ENCODE measurements at regions not wholly inside any gene's neighbourhood (a gene's known extent, or its start where the extent isn't known, plus 50 kb on each side); places are given as distances from the start of the nearest gene placed in this dataset.

DNA sequence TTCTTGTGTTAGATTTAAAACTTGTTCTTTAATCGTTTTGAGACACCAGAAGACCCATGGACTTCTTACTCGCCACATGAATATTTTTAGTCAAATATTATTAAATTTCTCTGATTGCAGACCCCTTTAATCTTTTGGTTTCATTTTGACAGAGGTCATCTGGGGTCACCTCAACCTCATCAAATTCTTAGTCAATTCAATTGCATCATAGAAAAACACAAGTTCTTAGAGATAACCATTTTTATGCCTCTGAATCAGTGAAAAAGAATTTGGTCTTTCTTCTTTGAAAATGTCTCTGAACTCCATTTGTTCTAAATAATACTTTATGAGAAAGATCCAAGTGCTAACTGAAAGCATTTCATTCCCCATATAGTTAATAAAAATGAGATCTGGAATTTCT, 55.2 kb upstream of the CBLN4 start:
- Mint-ChIP-seq H3K9me3 (peaks cover 1 to 15% (median 2%) of the 10 kb centered on the region in 3 donors), H3K27me3 (no peaks in the 10 kb centered on the region), H3K27ac (no peak overlapping the region)

DNA sequence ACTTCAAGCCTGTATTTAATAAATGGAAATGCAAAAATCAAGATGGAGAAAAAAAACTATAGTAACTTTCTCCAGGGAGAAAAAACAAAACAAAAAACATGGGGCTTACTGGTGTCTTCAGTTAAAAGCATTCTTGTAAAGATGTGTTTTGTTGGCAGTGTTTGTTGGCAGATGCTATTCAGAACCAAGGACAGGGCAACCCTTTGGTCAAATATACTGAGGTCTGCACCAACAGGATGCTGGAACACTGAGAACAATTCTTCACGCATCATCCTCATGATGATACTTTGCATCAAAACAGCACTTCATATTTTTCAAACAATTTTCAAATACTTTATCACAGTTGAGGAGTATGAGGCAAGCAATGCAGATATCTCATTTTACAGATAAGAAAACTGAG, 63.7 kb upstream of the CBLN4 start:
- Mint-ChIP-seq H3K9me3 (peaks cover 3 to 16% (median 10%) of the 10 kb centered on the region in 3 donors), H3K27me3 (no peaks in the 10 kb centered on the region), H3K36me3 (no peaks in the 10 kb centered on the region), H3K4me1 (no peaks in the 10 kb centered on the region), H3K27ac (no peak overlapping the region), H3K4me3 (no peak overlapping the region)

More for the DNA sequence above, 55.2 kb upstream of the CBLN4 start:
- H3K4me1 Mint-ChIP-seq = no peaks in the 10 kb centered on the region
- H3K36me3 Mint-ChIP-seq = no peaks in the 10 kb centered on the region
- H3K4me3 Mint-ChIP-seq = no peak overlapping the region

DNA sequence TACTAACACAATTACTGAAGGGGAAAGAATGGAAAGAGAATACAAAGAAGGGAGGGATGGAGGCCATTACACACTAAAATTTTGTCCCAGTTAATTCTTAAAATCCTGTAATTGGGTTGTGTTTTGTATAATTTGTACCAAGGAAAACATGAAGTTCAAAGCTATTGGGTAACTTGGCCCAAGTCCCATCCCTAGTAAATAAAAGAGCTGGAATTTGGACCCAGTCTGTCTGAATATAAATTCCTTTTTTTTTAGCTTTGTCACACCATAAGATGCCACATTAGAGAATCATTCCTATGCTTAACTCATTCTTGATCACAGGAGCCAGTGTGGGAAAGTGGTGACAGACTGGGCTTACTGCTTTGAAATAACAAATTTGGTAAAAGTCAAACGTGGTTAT, 66.8 kb upstream of the CBLN4 start:
- Mint-ChIP-seq H3K27me3 (no peaks in the 10 kb centered on the region), H3K9me3 (peaks cover 10 to 23% (median 14%) of the 10 kb centered on the region in 3 donors), H3K36me3 (no peaks in the 10 kb centered on the region), H3K4me3 (no peak overlapping the region), H3K27ac (no peak overlapping the region), H3K4me1 (no peaks in the 10 kb centered on the region)

DNA sequence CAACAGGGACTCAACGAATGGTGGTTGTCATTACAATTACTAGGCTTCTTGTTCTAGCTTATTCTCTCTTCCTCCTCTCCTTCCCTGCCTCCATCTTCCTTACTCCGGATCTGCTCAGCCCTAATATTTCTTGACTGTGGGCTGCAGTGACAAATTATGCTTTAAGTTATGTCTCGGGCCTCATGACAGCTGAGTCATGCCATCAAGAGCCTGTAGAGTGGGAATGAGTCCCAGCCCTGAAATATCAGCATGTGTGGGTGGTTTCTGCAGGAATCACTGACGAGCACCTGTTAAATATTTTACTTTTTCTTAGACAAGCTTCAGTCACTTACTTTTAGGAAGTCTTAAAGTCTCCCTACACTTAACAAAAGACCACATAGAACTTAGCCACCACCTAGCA, 83.1 kb upstream of the CBLN4 start:
- Mint-ChIP-seq H3K27me3 (no peaks in the 10 kb centered on the region), H3K4me1 (no peaks in the 10 kb centered on the region), H3K9me3 (peaks cover 2 to 7% (median 7%) of the 10 kb centered on the region in 3 donors), H3K4me3 (no peak overlapping the region), H3K36me3 (no peaks in the 10 kb centered on the region), H3K27ac (no peak overlapping the region)

DNA sequence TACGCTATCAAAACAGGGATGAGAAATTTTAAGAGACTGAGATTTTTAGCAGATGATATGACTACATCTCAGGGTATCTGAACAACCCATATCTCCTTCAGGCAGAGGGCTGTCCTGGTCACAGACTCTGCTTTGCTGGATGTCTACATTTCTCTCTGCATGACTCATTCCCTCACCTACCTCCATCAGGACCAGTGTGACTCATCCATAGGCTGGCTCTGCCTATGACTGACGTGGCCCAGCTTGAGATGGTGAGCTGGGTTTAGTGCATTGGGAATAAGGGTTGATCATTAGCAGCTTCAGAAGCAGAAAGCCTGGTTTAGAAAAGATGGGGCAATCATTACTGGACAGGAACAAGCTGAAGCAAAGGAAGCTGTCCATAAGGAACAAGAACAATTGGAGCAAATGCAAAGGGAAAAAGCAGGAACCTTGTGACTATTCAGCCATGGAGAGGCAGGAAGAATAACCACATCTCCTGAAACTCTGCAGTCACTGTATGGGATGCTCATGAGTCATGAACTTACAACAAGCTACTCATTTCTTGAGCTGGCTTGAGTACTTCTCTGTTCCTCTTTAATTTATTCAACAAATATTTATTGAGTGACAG, 86.4 kb upstream of the CBLN4 start:
- Mint-ChIP-seq H3K27ac (no peak overlapping the region), H3K4me3 (no peak overlapping the region), H3K9me3 (peaks cover 9 to 18% (median 12%) of the 10 kb centered on the region in 3 donors), H3K4me1 (no peaks in the 10 kb centered on the region), H3K36me3 (peaks cover 4% of the 10 kb centered on the region), H3K27me3 (no peaks in the 10 kb centered on the region)

DNA sequence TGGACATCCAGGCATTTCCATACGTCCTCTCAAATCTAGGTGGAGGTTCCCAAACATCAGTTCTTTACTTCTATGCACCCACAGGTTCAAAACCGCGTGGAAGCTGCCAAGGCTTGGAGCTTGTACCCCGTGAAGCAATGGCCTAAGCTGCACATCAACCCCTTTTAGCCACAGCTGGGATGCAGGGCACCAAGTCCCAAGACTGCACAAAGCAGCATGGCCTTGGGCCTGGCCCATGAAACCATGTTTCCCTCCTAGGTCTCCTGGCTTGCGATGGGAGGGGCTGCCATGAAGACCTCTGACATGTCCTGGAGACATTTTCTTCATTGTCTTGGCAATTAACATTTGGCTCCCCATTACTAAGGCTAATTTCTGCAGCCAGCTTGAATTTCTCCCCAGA, 88.9 kb upstream of the CBLN4 start:
- H3K36me3 Mint-ChIP-seq = peaks cover 4% of the 10 kb centered on the region
- no peaks in the 10 kb centered on the region for H3K27me3 Mint-ChIP-seq
- no peak overlapping the region for H3K4me3 Mint-ChIP-seq
- H3K27ac Mint-ChIP-seq = no peak overlapping the region
- no peaks in the 10 kb centered on the region for H3K4me1 Mint-ChIP-seq
- H3K9me3 Mint-ChIP-seq = peaks cover 9 to 18% (median 14%) of the 10 kb centered on the region in 3 donors

DNA sequence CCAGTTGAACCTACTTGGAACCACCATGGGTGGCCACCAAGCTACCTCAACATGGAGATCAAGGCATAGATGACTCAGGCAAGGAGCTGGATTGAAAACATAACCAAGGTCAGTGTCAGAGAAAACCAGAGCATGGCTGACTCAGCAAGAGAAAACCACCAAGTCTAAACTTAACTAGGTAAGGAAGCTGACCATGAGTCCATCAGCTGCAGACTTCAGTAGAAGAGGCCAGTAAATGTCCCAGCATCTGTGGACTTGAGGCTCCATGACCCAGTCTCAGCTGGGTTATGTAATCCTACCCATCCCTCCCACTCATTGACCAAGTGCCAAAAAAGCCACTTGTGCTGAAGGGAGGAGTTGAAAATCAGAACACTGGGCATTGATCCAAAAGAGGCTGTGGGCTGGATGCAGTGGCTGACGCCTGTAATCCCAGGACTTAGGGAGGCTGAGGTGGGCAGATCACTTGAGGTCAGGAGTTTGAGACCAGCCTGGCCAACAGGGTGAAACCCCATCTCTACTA, 93.7 kb upstream of the CBLN4 start:
- H3K27me3 Mint-ChIP-seq = no peaks in the 10 kb centered on the region
- H3K4me1 Mint-ChIP-seq = no peaks in the 10 kb centered on the region
- H3K27ac Mint-ChIP-seq = no peak overlapping the region
- H3K4me3 Mint-ChIP-seq = no peak overlapping the region
- peaks cover 4% of the 10 kb centered on the region for H3K36me3 Mint-ChIP-seq
- H3K9me3 Mint-ChIP-seq = peaks cover 6 to 9% (median 9%) of the 10 kb centered on the region in 3 donors

DNA sequence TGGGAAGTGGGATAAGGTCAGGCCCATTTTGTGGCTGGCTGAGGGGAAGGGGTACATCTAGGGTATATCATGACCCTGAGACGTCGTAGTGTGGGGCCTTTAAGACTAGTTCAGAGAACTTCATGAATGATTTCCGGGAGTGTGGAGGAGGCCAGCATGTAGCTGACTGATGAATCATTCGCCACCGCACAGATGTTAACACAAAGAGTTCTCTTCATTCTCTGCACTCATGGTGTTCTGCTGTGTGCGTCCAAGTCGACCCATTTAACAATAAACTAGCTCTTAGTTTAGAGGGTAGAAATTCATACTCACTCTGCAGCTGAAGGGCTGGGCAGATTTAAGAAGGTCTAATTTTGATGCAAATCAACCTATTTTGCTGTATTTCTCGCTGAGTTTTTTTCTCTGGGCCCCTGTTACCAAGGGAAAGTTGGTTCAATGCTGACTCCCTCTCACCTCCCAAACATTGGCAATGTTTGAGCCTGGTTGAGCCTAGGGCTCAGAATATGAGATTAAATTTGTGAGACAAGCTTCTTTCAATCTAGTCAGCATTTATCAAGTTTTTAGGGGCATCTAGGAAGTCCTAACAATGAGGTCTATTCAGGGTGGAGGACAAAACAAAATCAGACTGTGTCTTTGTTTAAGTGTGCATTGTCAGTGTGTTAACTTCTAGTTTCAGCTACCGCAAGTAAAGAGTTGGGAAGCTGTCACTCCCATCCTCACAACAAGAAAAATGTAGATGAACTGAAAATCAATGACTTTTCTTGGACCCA, 106.8 kb upstream of the CBLN4 start:
- H3K27ac Mint-ChIP-seq = no peak overlapping the region
- no peak overlapping the region for H3K4me3 Mint-ChIP-seq
- H3K27me3 Mint-ChIP-seq = peaks cover 1% of the 10 kb centered on the region
- H3K9me3 Mint-ChIP-seq = peaks cover 3 to 17% (median 8%) of the 10 kb centered on the region in 3 donors
- H3K36me3 Mint-ChIP-seq = no peaks in the 10 kb centered on the region
- H3K4me1 Mint-ChIP-seq = no peaks in the 10 kb centered on the region

DNA sequence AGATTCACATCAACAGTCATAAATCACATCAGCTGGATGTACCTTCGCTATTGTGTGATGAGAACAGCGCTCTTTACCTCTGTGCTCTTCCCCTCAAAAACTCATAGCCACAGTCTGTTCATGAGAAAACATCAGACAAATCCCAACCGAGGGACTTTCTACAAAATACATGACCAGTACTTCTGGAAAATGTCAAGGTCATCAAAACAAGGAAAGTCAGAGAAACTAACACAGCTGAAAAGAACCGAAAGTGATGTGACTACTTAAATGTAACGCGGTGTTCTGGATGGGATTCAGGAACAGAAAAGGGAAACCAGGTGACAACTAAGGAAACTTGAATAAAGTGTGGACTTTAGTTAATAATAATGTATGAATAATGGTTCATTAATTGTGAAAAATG, 112.0 kb upstream of the CBLN4 start:
- Mint-ChIP-seq H3K27ac (no peak overlapping the region), H3K27me3 (peaks cover 1% of the 10 kb centered on the region), H3K9me3 (peaks cover 4 to 24% (median 9%) of the 10 kb centered on the region in 3 donors), H3K4me1 (peaks cover 0 to 5% (median 0%) of the 10 kb centered on the region in 3 donors), H3K36me3 (no peaks in the 10 kb centered on the region), H3K4me3 (no peak overlapping the region)

DNA sequence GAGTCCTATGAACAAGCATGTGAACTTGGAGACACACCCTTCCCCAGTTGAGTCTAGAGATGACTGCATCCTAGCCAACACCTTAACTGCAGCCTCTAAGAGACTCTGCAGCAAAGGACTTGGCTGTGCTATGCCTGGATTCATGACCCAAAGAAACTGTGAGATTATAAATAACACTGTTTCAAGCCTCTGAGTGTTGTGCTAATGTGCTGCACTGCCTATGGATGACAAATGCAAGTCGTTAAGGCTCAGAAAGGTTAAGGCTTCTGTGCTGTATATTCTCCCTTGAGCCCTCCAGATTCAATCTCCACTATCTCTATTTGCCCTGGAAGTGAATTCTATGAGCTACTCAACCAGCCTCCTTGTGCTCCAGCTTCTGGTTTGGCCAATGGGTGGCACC, 116.5 kb upstream of the CBLN4 start:
- no peaks in the 10 kb centered on the region for H3K36me3 Mint-ChIP-seq
- no peak overlapping the region for H3K27ac Mint-ChIP-seq
- peaks cover 0 to 5% (median 0%) of the 10 kb centered on the region in 3 donors for H3K4me1 Mint-ChIP-seq
- H3K4me3 Mint-ChIP-seq = no peak overlapping the region
- no peaks in the 10 kb centered on the region for H3K27me3 Mint-ChIP-seq
- H3K9me3 Mint-ChIP-seq = peaks cover 2 to 7% (median 5%) of the 10 kb centered on the region in 3 donors

DNA sequence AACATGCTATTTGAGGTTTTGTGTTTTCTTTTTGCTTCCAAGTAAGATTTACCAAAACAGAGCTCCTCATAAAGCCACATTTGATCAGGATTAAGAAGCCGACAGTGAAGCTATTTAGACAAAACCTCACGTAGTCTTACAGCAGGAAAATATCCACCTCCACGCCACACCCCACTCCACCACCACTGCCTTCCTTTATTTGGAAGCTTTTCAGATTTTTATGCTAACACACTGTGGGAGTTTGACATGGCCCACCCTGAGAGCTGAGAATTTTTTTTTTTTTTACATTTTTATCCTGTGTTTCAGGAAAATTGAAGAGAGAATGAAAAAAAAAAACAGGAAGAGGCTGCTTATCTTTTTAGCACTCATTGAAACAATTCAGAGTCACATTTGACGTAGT, 104.8 kb upstream of the MC3R start:
- H3K27ac Mint-ChIP-seq = no peak overlapping the region
- H3K4me1 Mint-ChIP-seq = no peaks in the 10 kb centered on the region
- no peak overlapping the region for H3K4me3 Mint-ChIP-seq
- peaks cover 6 to 12% (median 12%) of the 10 kb centered on the region in 3 donors for H3K9me3 Mint-ChIP-seq
- H3K27me3 Mint-ChIP-seq = no peaks in the 10 kb centered on the region
- no peaks in the 10 kb centered on the region for H3K36me3 Mint-ChIP-seq

DNA sequence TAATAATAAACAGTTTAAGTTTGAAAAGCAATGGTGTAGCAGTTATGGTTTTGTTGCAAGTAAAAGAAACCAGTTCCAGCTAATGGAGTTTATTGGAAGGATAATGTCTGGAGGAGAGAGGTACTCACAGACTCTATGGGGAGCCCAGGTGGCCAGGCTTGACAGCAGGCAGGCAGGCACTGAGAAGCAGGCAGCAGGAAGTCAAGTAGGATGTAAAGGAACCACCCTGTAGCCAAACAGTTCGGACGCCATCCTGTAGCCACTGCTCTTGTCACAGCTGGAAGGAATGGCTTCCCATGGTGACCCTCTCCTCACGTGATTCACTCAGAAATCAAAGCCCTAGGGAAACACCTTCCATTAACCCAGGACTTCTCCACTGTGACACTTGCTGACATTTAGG, 96.7 kb upstream of the MC3R start:
- Mint-ChIP-seq H3K27ac (no peak overlapping the region), H3K9me3 (peaks cover 0 to 6% (median 3%) of the 10 kb centered on the region in 3 donors), H3K4me3 (no peak overlapping the region), H3K27me3 (no peaks in the 10 kb centered on the region), H3K4me1 (no peaks in the 10 kb centered on the region), H3K36me3 (no peaks in the 10 kb centered on the region)

DNA sequence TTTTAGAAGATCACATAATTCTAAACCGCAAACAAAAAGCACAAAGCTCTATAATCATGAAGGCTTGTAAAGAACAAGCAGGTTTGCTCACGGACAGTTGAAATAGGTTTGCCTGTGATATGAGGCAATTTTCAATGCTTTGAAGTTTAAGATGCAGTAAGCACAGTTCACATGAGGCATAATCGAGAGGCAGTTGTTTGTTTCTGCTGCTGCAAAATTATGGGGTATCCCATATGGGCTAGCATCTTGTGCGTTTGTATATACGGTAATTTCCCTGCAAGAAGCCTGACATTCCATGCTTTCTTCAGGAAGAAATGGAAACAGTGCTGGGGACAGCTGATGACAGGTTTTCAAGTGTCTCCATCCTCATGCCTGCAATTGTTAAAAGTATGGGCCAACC, 94.6 kb upstream of the MC3R start:
- no peaks in the 10 kb centered on the region for H3K4me1 Mint-ChIP-seq
- no peak overlapping the region for H3K4me3 Mint-ChIP-seq
- H3K27me3 Mint-ChIP-seq = no peaks in the 10 kb centered on the region
- peaks cover 0 to 3% (median 2%) of the 10 kb centered on the region in 3 donors for H3K9me3 Mint-ChIP-seq
- no peaks in the 10 kb centered on the region for H3K36me3 Mint-ChIP-seq
- H3K27ac Mint-ChIP-seq = no peak overlapping the region

DNA sequence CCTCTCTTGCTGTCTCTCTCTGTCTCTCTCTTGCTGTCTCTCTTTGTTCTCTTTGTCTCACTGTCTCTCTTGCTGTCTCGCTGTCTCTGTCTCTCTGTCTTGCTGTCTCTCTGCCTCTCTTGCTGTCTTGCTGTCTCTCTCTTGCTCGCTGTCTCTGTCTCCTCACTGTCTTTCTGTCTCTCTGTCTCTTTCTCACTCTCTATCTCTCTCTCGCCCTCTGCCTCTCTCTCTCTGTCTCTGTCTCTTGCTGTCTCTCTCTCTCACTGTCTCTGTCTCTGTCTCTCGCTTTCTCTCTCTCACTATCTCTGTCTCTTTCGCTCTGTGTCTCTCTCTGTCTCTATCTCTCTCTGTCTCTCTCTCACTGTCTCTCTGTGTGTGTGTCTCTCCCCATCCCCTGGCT, 92.9 kb upstream of the MC3R start:
- no peak overlapping the region for H3K27ac Mint-ChIP-seq
- H3K4me3 Mint-ChIP-seq = no peak overlapping the region
- H3K36me3 Mint-ChIP-seq = peaks cover 2% of the 10 kb centered on the region
- H3K4me1 Mint-ChIP-seq = no peaks in the 10 kb centered on the region
- H3K27me3 Mint-ChIP-seq = no peaks in the 10 kb centered on the region
- peaks cover 0 to 3% (median 2%) of the 10 kb centered on the region in 3 donors for H3K9me3 Mint-ChIP-seq

DNA sequence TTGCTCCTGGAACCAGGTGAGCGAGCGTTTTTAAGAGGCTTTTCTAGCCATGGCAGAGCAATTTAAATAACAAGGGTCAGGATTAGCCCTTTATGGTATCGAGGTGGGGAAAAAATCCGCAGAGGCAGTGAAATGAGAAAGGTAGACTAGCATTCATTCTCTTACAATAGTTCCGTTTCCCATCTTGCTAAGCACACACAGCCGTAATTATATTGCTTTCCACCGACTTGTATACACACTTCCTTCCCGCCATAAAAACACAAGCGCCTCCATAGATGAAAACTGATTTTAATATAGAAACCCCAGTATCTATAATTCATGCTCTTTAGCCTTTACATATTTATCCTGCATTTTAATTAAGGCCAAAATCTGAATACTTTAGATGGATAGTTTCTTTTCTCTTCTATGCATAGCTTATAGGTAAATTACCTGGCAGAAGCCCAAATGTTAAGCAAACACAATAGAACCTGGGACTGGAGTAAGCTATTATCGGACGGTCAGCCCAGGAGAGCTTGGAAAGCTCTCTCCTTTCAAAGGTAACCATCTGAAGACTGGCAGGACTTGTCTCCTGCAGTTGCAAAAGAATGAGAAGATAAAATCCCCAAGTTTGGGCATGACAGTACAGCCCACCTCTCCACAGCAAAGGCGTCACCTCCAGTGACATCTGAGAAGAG, 90.9 kb upstream of the MC3R start:
- H3K4me1 Mint-ChIP-seq = no peaks in the 10 kb centered on the region
- peaks cover 2% of the 10 kb centered on the region for H3K36me3 Mint-ChIP-seq
- H3K27ac Mint-ChIP-seq = no peak overlapping the region
- H3K4me3 Mint-ChIP-seq = no peak overlapping the region
- H3K9me3 Mint-ChIP-seq = peaks cover 0 to 6% (median 3%) of the 10 kb centered on the region in 3 donors
- no peaks in the 10 kb centered on the region for H3K27me3 Mint-ChIP-seq
